ENCODE measurements at regions not wholly inside any gene's neighbourhood (a gene's known extent, or its start where the extent isn't known, plus 50 kb on each side); places are given as distances from the start of the nearest gene placed in this dataset.
"Not testable (repeated sequence)": the region's sequence is repeated elsewhere in the genome, so short reads cannot be mapped to it uniquely, and the experiment has no call there.

GRCh38 chr2:77649856-77650255 lies 127.7 kb upstream of the LRRTM4 start:
- WGBS, 2 donors (ENCODE audit: low coverage in 1 of 2): 14 to 26% methylated on average over 1 of the region's 1 CpG
- H3K27me3 ChIP-seq: no peaks in the 10 kb centered on the region
- in situ Hi-C loops (cut with MboI; ENCODE audit: low pct_ligation_motif_present in 1 of 4, low pct_unique_long_range_greater_than_20kb in 1 of 4, low sequenced_read_pairs in 3 of 4): no loop called here
- H3K9me3 ChIP-seq: no peaks in the 10 kb centered on the region
- no peak overlapping the region for H3K27ac ChIP-seq
- no peaks in the 10 kb centered on the region for H3K36me3 ChIP-seq
- H3K4me1 ChIP-seq: no peaks in the 10 kb centered on the region
- no peak overlapping the region for H3K4me3 ChIP-seq
- DNase-seq: no peak
- intact Hi-C loops (cut with DNase I; ENCODE audit: low total_unique reads): no loop called here
- no peak for TF ChIP-seq EP300 (IDR thresholded peaks at IDR 0.05; ENCODE audit: low read depth)
- no peak for TF ChIP-seq POLR2A (IDR thresholded peaks at IDR 0.05)
- no peak for TF ChIP-seq POLR2AphosphoS5 (IDR thresholded peaks at IDR 0.05)

GRCh38 chr2:77652499-77652898 lies 130.3 kb upstream of the LRRTM4 start:
- Histone ChIP-seq H3K4me1 (no peaks in the 10 kb centered on the region), H3K4me3 (no peak overlapping the region), H3K27me3 (no peaks in the 10 kb centered on the region), H3K9me3 (no peaks in the 10 kb centered on the region), H3K36me3 (no peaks in the 10 kb centered on the region), H3K27ac (no peak overlapping the region)
- TF ChIP-seq EP300 (IDR thresholded peaks at IDR 0.05; ENCODE audit: low read depth): no peak
- no peak for TF ChIP-seq CTCF (IDR thresholded peaks at IDR 0.05)
- TF ChIP-seq POLR2A (IDR thresholded peaks at IDR 0.05): no peak
- TF ChIP-seq POLR2AphosphoS5 (IDR thresholded peaks at IDR 0.05): no peak
- 56 to 90% methylated on average over 2 of the region's 2 CpGs for WGBS, 2 donors (ENCODE audit: low coverage in 1 of 2)
- no peak for DNase-seq
- intact Hi-C loops (cut with DNase I; ENCODE audit: low total_unique reads): no loop called here
- in situ Hi-C loops (cut with MboI; ENCODE audit: low pct_ligation_motif_present in 1 of 4, low pct_unique_long_range_greater_than_20kb in 1 of 4, low sequenced_read_pairs in 3 of 4): no loop called here

GRCh38 chr2:77664491-77664890 lies 142.3 kb upstream of the LRRTM4 start:
- no peak overlapping the region for H3K4me3 ChIP-seq
- DNase-seq: no peak
- H3K27ac ChIP-seq: no peak overlapping the region
- TF ChIP-seq POLR2A (IDR thresholded peaks at IDR 0.05): no peak
- intact Hi-C loops (cut with DNase I; ENCODE audit: low total_unique reads) (no loop called here), in situ Hi-C loops (cut with MboI; ENCODE audit: low pct_ligation_motif_present in 1 of 4, low pct_unique_long_range_greater_than_20kb in 1 of 4, low sequenced_read_pairs in 3 of 4) (no loop called here)
- WGBS, 2 donors (ENCODE audit: low coverage in 1 of 2): 21 to 23% methylated on average over 2 of the region's 2 CpGs
- H3K9me3 ChIP-seq: no peaks in the 10 kb centered on the region
- H3K4me1 ChIP-seq: no peaks in the 10 kb centered on the region
- no peaks in the 10 kb centered on the region for H3K36me3 ChIP-seq
- no peaks in the 10 kb centered on the region for H3K27me3 ChIP-seq

- in situ Hi-C loops (cut with MboI; ENCODE audit: low pct_ligation_motif_present in 1 of 4, low pct_unique_long_range_greater_than_20kb in 1 of 4, low sequenced_read_pairs in 3 of 4) (no loop called here), intact Hi-C loops (cut with DNase I; ENCODE audit: low total_unique reads) (no loop called here)
- TF ChIP-seq POLR2AphosphoS5 (IDR thresholded peaks at IDR 0.05): no peak
- TF ChIP-seq EP300 (IDR thresholded peaks at IDR 0.05; ENCODE audit: low read depth): no peak
- TF ChIP-seq POLR2A (IDR thresholded peaks at IDR 0.05): no peak
- TF ChIP-seq CTCF (IDR thresholded peaks at IDR 0.05): no peak
- Histone ChIP-seq H3K27ac (no peak overlapping the region), H3K4me1 (no peaks in the 10 kb centered on the region), H3K4me3 (no peak overlapping the region), H3K27me3 (no peaks in the 10 kb centered on the region), H3K9me3 (no peaks in the 10 kb centered on the region), H3K36me3 (no peaks in the 10 kb centered on the region)
- no peak for DNase-seq
- WGBS, 2 donors (ENCODE audit: low coverage in 1 of 2): 68 to 83% methylated on average over 6 to 7 of the region's 7 CpGs
Observed at GRCh38 chr2:77666251-77666980, 144.2 kb upstream of the LRRTM4 start.

- H3K36me3 ChIP-seq; H3K9me3 ChIP-seq; DNase-seq; intact Hi-C loops (cut with DNase I; ENCODE audit: low total_unique reads); H3K27me3 ChIP-seq; H3K27ac ChIP-seq; H3K4me1 ChIP-seq; in situ Hi-C loops (cut with MboI; ENCODE audit: low pct_ligation_motif_present in 1 of 4, low pct_unique_long_range_greater_than_20kb in 1 of 4, low sequenced_read_pairs in 3 of 4); H3K4me3 ChIP-seq: not testable (repeated sequence)
- 19 to 24% methylated on average over 5 to 6 of the region's 6 CpGs for WGBS, 2 donors (ENCODE audit: low coverage in 1 of 2)
Observed at GRCh38 chr2:77684543-77685319, 162.6 kb upstream of the LRRTM4 start.

All from transverse colon (tissue), 4 donors.